ENCODE measurements at regions not wholly inside any gene's neighbourhood (a gene's known extent, or its start where the extent isn't known, plus 50 kb on each side); places are given as distances from the start of the nearest gene placed in this dataset.
"Not testable (repeated sequence)": the region's sequence is repeated elsewhere in the genome, so short reads cannot be mapped to it uniquely, and the experiment has no call there.

GRCh38 chr1:213545181-213545580, 442.6 kb upstream of the PROX1 start:
- H3K27me3 Mint-ChIP-seq (ENCODE audit: low read depth); DNase-seq; ATAC-seq (replicated peaks in 1 of 2); H3K9me3 Mint-ChIP-seq; H3K36me3 Mint-ChIP-seq (ENCODE audit: insufficient read depth in 2 of 2); H3K4me1 Mint-ChIP-seq (ENCODE audit: low read depth); H3K27ac Mint-ChIP-seq; H3K4me3 Mint-ChIP-seq: not testable (repeated sequence)

DNA sequence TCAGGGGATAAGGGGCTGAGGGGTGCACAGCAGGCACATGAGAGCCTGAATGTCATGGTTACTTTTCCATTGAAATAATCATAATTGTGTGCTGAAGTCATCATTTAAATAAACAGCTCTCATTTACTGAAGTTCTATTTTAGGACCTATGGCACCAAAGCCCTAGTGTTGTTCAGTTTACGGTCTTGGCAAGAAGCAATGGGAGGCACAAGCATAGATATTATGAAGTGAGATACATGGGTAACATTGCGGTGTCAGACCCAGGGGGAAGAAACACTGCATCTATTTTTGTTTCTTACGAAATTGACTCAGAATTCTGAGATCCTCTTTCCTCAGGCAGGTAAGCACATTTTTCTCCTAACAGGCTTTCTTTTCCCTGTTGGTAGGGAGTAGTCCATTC, 437.8 kb upstream of the PROX1 start:
- Mint-ChIP-seq H3K9me3 (no peaks in the 10 kb centered on the region), H3K36me3 (ENCODE audit: insufficient read depth in 2 of 2) (no peaks in the 10 kb centered on the region), H3K4me3 (no peak overlapping the region), H3K27ac (no peak overlapping the region), H3K4me1 (ENCODE audit: low read depth) (no peaks in the 10 kb centered on the region), H3K27me3 (ENCODE audit: low read depth) (no peaks in the 10 kb centered on the region)
- DNase-seq (no peak), ATAC-seq (replicated peaks in 1 of 2) (no peak)

DNA sequence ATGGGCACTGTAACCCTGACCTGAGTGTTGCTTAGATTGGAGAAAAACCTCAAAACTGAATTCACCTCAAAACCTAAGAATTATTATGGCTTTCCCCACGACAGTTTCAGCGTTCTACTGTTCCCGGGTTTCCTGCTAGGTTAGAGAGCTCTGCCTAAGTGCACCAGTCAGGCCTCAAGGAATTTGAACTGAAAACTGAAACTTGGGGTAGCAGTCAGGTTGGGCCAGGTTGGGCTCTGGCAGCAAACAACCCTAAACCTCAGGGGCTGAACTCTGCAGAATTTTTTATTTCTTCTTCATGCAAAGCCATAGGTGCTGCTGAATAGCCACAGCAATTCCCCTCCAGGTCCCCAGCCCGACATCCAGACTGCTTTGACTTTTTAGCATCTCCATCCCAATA, 437.0 kb upstream of the PROX1 start:
- Mint-ChIP-seq H3K4me3 (no peak overlapping the region), H3K9me3 (no peaks in the 10 kb centered on the region), H3K27me3 (ENCODE audit: low read depth) (no peaks in the 10 kb centered on the region), H3K4me1 (ENCODE audit: low read depth) (no peaks in the 10 kb centered on the region), H3K27ac (no peak overlapping the region), H3K36me3 (ENCODE audit: insufficient read depth in 2 of 2) (no peaks in the 10 kb centered on the region)
- DNase-seq = no peak
- no peak for ATAC-seq (replicated peaks in 1 of 2)

DNA sequence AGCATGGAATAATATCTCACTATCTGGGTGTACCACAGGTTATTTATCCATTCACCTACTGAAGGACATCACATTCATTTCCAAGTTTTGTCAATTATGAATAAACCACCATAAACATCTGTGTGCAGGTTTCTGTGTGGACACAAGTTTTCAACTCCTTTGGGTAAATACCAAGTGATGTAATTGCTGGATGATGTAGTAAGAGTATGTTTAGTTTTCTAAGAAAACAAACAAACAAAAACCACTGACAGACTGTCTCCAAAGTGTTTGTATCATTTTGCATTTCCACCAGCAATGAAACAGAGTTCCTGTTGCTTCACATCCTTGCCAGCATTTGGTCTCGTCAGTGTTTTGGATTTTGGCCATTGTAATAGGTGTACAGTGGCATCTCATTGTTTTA, 435.7 kb upstream of the PROX1 start:
- ATAC-seq (replicated peaks in 1 of 2) (no peak), DNase-seq (no peak)
- Mint-ChIP-seq H3K36me3 (ENCODE audit: insufficient read depth in 2 of 2) (no peaks in the 10 kb centered on the region), H3K4me3 (no peak overlapping the region), H3K4me1 (ENCODE audit: low read depth) (no peaks in the 10 kb centered on the region), H3K27me3 (ENCODE audit: low read depth) (no peaks in the 10 kb centered on the region), H3K27ac (no peak overlapping the region), H3K9me3 (no peaks in the 10 kb centered on the region)

GRCh38 chr1:213560226-213560625, 427.5 kb upstream of the PROX1 start:
- ATAC-seq (replicated peaks in 1 of 2) (no peak), DNase-seq (no peak)
- Mint-ChIP-seq H3K27ac (no peak overlapping the region), H3K9me3 (peaks cover 0 to 7% of the 10 kb centered on the region in 2 donors), H3K27me3 (ENCODE audit: low read depth) (no peaks in the 10 kb centered on the region), H3K4me1 (ENCODE audit: low read depth) (no peaks in the 10 kb centered on the region), H3K36me3 (ENCODE audit: insufficient read depth in 2 of 2) (peaks cover 2% of the 10 kb centered on the region in 2 donors), H3K4me3 (no peak overlapping the region)

GRCh38 chr1:213561870-213562269, 425.9 kb upstream of the PROX1 start:
- no peak for DNase-seq
- ATAC-seq (replicated peaks in 1 of 2) = no peak
- Mint-ChIP-seq H3K4me3 (no peak overlapping the region), H3K4me1 (ENCODE audit: low read depth) (no peaks in the 10 kb centered on the region), H3K9me3 (peaks cover 2 to 9% of the 10 kb centered on the region in 2 donors), H3K27ac (no peak overlapping the region), H3K27me3 (ENCODE audit: low read depth) (no peaks in the 10 kb centered on the region), H3K36me3 (ENCODE audit: insufficient read depth in 2 of 2) (peaks cover 4% of the 10 kb centered on the region in 2 donors)

GRCh38 chr1:213564215-213564659, 423.5 kb upstream of the PROX1 start:
- no peak for ATAC-seq (replicated peaks in 1 of 2)
- H3K4me3 Mint-ChIP-seq = no peak overlapping the region
- H3K4me1 Mint-ChIP-seq (ENCODE audit: low read depth) = no peaks in the 10 kb centered on the region
- no peak overlapping the region for H3K27ac Mint-ChIP-seq
- peaks cover 4% of the 10 kb centered on the region in 2 donors for H3K36me3 Mint-ChIP-seq (ENCODE audit: insufficient read depth in 2 of 2)
- H3K27me3 Mint-ChIP-seq (ENCODE audit: low read depth) = no peaks in the 10 kb centered on the region
- no peak for DNase-seq
- H3K9me3 Mint-ChIP-seq = peaks cover 2 to 11% of the 10 kb centered on the region in 2 donors

- Mint-ChIP-seq H3K4me1 (ENCODE audit: low read depth) (no peaks in the 10 kb centered on the region), H3K27me3 (ENCODE audit: low read depth) (no peaks in the 10 kb centered on the region), H3K9me3 (peaks cover 2 to 9% of the 10 kb centered on the region in 2 donors), H3K4me3 (no peak overlapping the region), H3K36me3 (ENCODE audit: insufficient read depth in 2 of 2) (peaks cover 2 to 3% of the 10 kb centered on the region in 2 donors), H3K27ac (no peak overlapping the region)
- DNase-seq = no peak
- ATAC-seq (replicated peaks in 1 of 2) = no peak
Measured at GRCh38 chr1:213568929-213569815, 418.6 kb upstream of the PROX1 start.

DNA sequence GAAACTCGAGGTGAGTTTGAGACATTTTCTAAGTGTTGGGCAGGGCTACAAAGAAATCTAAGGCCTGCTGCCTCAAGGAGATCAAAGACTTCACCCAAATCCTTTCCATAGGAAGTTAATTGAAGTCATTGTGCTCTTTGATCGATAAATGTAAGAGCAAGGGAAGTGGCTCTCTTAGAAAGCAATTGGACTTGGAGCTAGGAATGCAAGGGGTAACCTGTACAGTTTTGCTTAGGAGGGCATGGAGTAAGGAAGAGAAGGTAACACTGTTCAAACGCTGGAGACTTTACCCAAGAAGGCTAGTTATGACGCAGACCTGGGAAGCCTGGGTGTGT, 418.0 kb upstream of the PROX1 start:
- Mint-ChIP-seq H3K27ac (no peak overlapping the region), H3K4me3 (no peak overlapping the region), H3K36me3 (ENCODE audit: insufficient read depth in 2 of 2) (peaks cover 2% of the 10 kb centered on the region in 2 donors), H3K9me3 (peaks cover 2 to 4% of the 10 kb centered on the region in 2 donors), H3K4me1 (ENCODE audit: low read depth) (no peaks in the 10 kb centered on the region), H3K27me3 (ENCODE audit: low read depth) (no peaks in the 10 kb centered on the region)
- DNase-seq (no peak), ATAC-seq (replicated peaks in 1 of 2) (no peak)

GRCh38 chr1:213570487-213570886, 417.3 kb upstream of the PROX1 start:
- no peaks in the 10 kb centered on the region for H3K27me3 Mint-ChIP-seq (ENCODE audit: low read depth)
- ATAC-seq (replicated peaks in 1 of 2) (no peak), DNase-seq (no peak)
- peaks cover 2 to 6% of the 10 kb centered on the region in 2 donors for H3K9me3 Mint-ChIP-seq
- no peaks in the 10 kb centered on the region for H3K4me1 Mint-ChIP-seq (ENCODE audit: low read depth)
- H3K27ac Mint-ChIP-seq = no peak overlapping the region
- no peak overlapping the region for H3K4me3 Mint-ChIP-seq
- H3K36me3 Mint-ChIP-seq (ENCODE audit: insufficient read depth in 2 of 2) = peaks cover 2% of the 10 kb centered on the region in 2 donors

GRCh38 chr1:213571419-213571818, 416.4 kb upstream of the PROX1 start:
- Mint-ChIP-seq H3K27me3 (ENCODE audit: low read depth) (no peaks in the 10 kb centered on the region), H3K27ac (no peak overlapping the region), H3K9me3 (peaks cover 1 to 5% of the 10 kb centered on the region in 2 donors), H3K4me3 (no peak overlapping the region), H3K4me1 (ENCODE audit: low read depth) (no peaks in the 10 kb centered on the region), H3K36me3 (ENCODE audit: insufficient read depth in 2 of 2) (peaks cover under 1 to 2% of the 10 kb centered on the region in 2 donors)
- no peak for ATAC-seq (replicated peaks in 1 of 2)
- no peak for DNase-seq

GRCh38 chr1:213571843-213572242, 415.9 kb upstream of the PROX1 start:
- Mint-ChIP-seq H3K4me3 (no peak overlapping the region), H3K27ac (no peak overlapping the region), H3K36me3 (ENCODE audit: insufficient read depth in 2 of 2) (no peaks in the 10 kb centered on the region), H3K4me1 (ENCODE audit: low read depth) (no peaks in the 10 kb centered on the region), H3K9me3 (peaks cover 0 to 4% of the 10 kb centered on the region in 2 donors), H3K27me3 (ENCODE audit: low read depth) (no peaks in the 10 kb centered on the region)
- no peak for DNase-seq
- ATAC-seq (replicated peaks in 1 of 2) = no peak

DNA sequence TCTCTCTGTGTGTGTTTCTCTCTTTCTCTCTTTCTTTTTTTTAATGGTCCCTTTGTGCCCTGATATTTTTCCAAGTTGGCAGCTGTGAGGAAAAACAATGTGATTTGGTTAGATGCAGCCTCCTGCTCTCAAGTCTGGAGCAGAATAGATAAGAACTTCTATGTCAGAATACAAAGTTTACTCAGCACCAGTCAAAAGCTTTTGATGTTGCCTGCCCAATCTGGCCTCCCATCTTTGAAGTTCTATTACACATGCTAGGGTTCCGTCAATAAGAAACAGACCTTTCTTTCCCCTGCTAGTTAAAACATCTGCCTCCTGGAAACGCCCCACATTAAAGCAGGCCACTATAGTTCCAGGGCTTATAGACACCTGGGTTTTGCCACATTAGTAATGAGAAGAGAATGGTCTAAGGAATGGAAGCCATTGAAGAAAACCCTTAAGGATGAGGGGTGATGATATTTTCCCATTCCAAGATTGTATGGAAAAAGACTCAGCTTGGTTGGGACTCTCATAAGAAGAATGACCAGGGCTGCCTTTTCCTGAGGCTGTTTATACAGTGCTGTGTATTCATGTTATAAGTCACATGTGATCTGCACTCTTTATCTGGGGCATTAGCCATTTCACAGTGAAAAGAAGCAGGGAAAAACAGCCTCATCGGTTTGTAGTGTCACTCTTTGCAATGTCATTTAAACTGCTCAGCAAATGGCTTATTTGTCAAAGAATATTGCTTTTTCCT, 414.7 kb upstream of the PROX1 start:
- no peak overlapping the region for H3K27ac Mint-ChIP-seq
- no peak for DNase-seq
- peaks cover 4 to 6% of the 10 kb centered on the region in 2 donors for H3K9me3 Mint-ChIP-seq
- H3K4me3 Mint-ChIP-seq = no peak overlapping the region
- no peaks in the 10 kb centered on the region for H3K4me1 Mint-ChIP-seq (ENCODE audit: low read depth)
- H3K36me3 Mint-ChIP-seq (ENCODE audit: insufficient read depth in 2 of 2) = peaks cover 0 to 2% of the 10 kb centered on the region in 2 donors
- no peak for ATAC-seq (replicated peaks in 1 of 2)
- no peaks in the 10 kb centered on the region for H3K27me3 Mint-ChIP-seq (ENCODE audit: low read depth)

All from activated T-cell treated with anti-CD3 and anti-CD28 coated beads, Interleukin-2, amount 50 U/mL, for 72 hours (primary cell).